K562 (cell line): ENCODE measurements at regions not wholly inside any gene's neighbourhood (a gene's known extent, or its start where the extent isn't known, plus 50 kb on each side); places are given as distances from the start of the nearest gene placed in this dataset.

Experiments
- ATAC-seq: fragments of 200-7000 bp; cut with Tn5 transposase; 3 replicates; pipeline ENCODE4 v1.9.1; 2020; ENCODE audit warnings: moderate library complexity
- BruUV-seq: library from RNA; stranded (reverse); fragments of 400-500 nt; replicated peaks from 2 replicates; lab custom pipeline; 2021; lab: Mats Ljungman, UMichigan
- CTCF ChIA-PET: fragments of 300-600 bp; formaldehyde crosslinking; extraction: SDS; loops from one replicate; lab custom pipeline; 2021; ENCODE audit warnings: low intra/inter-chr PET ratio; lab: Yijun Ruan, JAX
- POLR2A ChIA-PET: fragments of 300-600, 350-650 bp; sonication (Branson Sonifier 250); formaldehyde crosslinking; extraction: SDS; loops from one replicate; lab custom pipeline; 2021; ENCODE audit warnings: antibody characterized with exemption, inconsistent platforms; lab: Yijun Ruan, JAX
- DNase-seq, 4 experiments: peaks; one replicate each; pipeline versions ENCODE4 v3.0.0 to v3.0.0-alpha.2; 2011 to 2018; ENCODE audit warnings: low spot score in 3 of 4, mixed read lengths in 3 of 4; ENCODE audit errors: extremely low read depth in 1 of 4
- FAIRE-seq: peaks from 2 replicates; lab custom pipeline; 2011; peaks lifted over from hg19 to GRCh38; lab: Jason Lieb, UNC
- H2AFZ ChIP-seq: 2 replicates; pipeline ENCODE4 v1.6.0; 2011; ENCODE audit warnings: low read depth, low read length, control low read depth, inconsistent platforms
- H3K27ac ChIP-seq: fragments of 200-600 bp; 3 replicates; pipeline ENCODE4 v1.8.0; 2011; ENCODE audit warnings: low read depth, mild to moderate bottlenecking, control low read depth, inconsistent platforms, low read length, moderate library complexity, mixed read lengths; ENCODE audit errors: extremely low read depth
- H3K27me3 ChIP-seq, 2 experiments: fragments of 300-600 bp in 1 of 2; 2 replicates in 1 of 2; 3 replicates in 1 of 2; pipeline versions ENCODE4 v1.6.0 to v1.8.0; 2011; ENCODE audit warnings: inconsistent platforms in 2 of 2, low read length in 2 of 2, mild to moderate bottlenecking in 1 of 2, mixed read lengths in 1 of 2, moderate library complexity in 1 of 2; ENCODE audit not compliant: control insufficient read depth in 2 of 2, insufficient read depth in 2 of 2
- H3K36me3 ChIP-seq: fragments of 300-600 bp; 3 replicates; pipeline ENCODE4 v1.8.0; 2011; ENCODE audit warnings: mild to moderate bottlenecking, low read length, inconsistent platforms; ENCODE audit not compliant: control insufficient read depth, insufficient read depth
- H3K4me1 ChIP-seq, 2 experiments: fragments of 200-600 bp in 1 of 2; replicated peaks in 1 of 2; 2 replicates in 1 of 2; 3 replicates in 1 of 2; pipeline versions ENCODE4 v1.5.1 to v1.8.0; 2011; ENCODE audit warnings: inconsistent platforms in 2 of 2, low read length in 2 of 2, mild to moderate bottlenecking in 1 of 2, mixed read lengths in 1 of 2, moderate library complexity in 1 of 2; ENCODE audit not compliant: control insufficient read depth in 2 of 2, insufficient read depth in 2 of 2
- H3K4me2 ChIP-seq: 2 replicates; pipeline ENCODE4 v1.6.1; 2011; ENCODE audit warnings: low read length, control low read depth, inconsistent platforms, mixed read lengths; ENCODE audit not compliant: insufficient read depth
- H3K4me3 ChIP-seq: fragments of 200-600 bp; sonication (generic), shearing (Covaris generic); 2 replicates; pipeline ENCODE4 v1.5.1; 2016; ENCODE audit warnings: control low read depth, inconsistent platforms
- H3K79me2 ChIP-seq: fragments of 200-600 bp; 3 replicates; pipeline ENCODE4 v1.8.0; 2011; ENCODE audit warnings: low read length, inconsistent platforms; ENCODE audit not compliant: control insufficient read depth, insufficient read depth
- H3K9ac ChIP-seq, 2 experiments: 2 replicates each; pipeline versions ENCODE4 v1.6.0 to v1.6.1; 2011; ENCODE audit warnings: low read depth in 2 of 2, low read length in 2 of 2, control low read depth in 1 of 2, inconsistent platforms in 1 of 2, mild to moderate bottlenecking in 1 of 2, mixed read lengths in 1 of 2; ENCODE audit not compliant: insufficient read depth in 1 of 2
- H3K9me1 ChIP-seq: one replicate; pipeline ENCODE4 v1.6.0; 2011; ENCODE audit warnings: inconsistent platforms, mild to moderate bottlenecking, low read length, moderate library complexity; ENCODE audit not compliant: control insufficient read depth, insufficient read depth
- H3K9me3 ChIP-seq: replicated peaks from 2 replicates; pipeline ENCODE4 v1.5.1; 2011; ENCODE audit warnings: low read depth, low read length, inconsistent platforms; ENCODE audit not compliant: control insufficient read depth, insufficient read depth
- H4K20me1 ChIP-seq: replicated peaks from 2 replicates; pipeline ENCODE4 v1.6.1; 2011; ENCODE audit warnings: low read length, inconsistent platforms, mixed read lengths; ENCODE audit not compliant: control insufficient read depth, insufficient read depth
- CAMTA2 ChIP-seq: fragments of 250-450 bp; sonication (Bioruptor Pico); conservative IDR thresholded peaks from 2 replicates; pipeline ENCODE4 v1.5.1; 2022
- CBX2 ChIP-seq: fragments of 200-600 bp; sonication (generic); IDR thresholded peaks from one replicate; pipeline ENCODE4 v1.6.1; 2012; ENCODE audit warnings: mild to moderate bottlenecking, low read length, inconsistent platforms; ENCODE audit not compliant: insufficient read depth, poor library complexity, severe bottlenecking
- E2F3 ChIP-seq: fragments of 250-450 bp; sonication (Bioruptor Pico); IDR thresholded peaks from 2 replicates; pipeline ENCODE4 v1.4.0; 2020; ENCODE audit warnings: mild to moderate bottlenecking
- ELK1 ChIP-seq: sonication (generic); formaldehyde crosslinking; IDR thresholded peaks from 2 replicates; pipeline ENCODE4 v1.8.1; 2022; ENCODE audit warnings: missing genetic modification reagents
- EZH2 ChIP-seq: IDR thresholded peaks from 2 replicates; pipeline ENCODE4 v1.6.1; 2012; ENCODE audit warnings: low read depth, mild to moderate bottlenecking, inconsistent platforms, low read length, borderline replicate concordance
- FOXA1 ChIP-seq: fragments of 450-650 bp; IDR thresholded peaks from 2 replicates; pipeline ENCODE4 v1.6.1; 2016; ENCODE audit warnings: mild to moderate bottlenecking, borderline replicate concordance
- FOXP4 ChIP-seq: sonication (generic); formaldehyde crosslinking; IDR thresholded peaks from 2 replicates; pipeline ENCODE4 v1.8.0; 2022; ENCODE audit warnings: mild to moderate bottlenecking, missing genetic modification reagents, borderline replicate concordance
- HDAC8 ChIP-seq: fragments of 450-650 bp; IDR thresholded peaks from 2 replicates; pipeline ENCODE4 v1.6.1; 2016; ENCODE audit warnings: mild to moderate bottlenecking, missing genetic modification characterization, moderate library complexity, missing compliant biosample characterization
- KAT2B ChIP-seq: IDR thresholded peaks from one replicate; pipeline ENCODE4 v1.6.1; 2012; ENCODE audit warnings: low read depth, mild to moderate bottlenecking, control low read depth, inconsistent platforms, low read length, moderate library complexity
- KLF13 ChIP-seq: fragments of 450-650 bp; IDR thresholded peaks from 2 replicates; pipeline ENCODE4 v1.6.1; 2016; ENCODE audit warnings: missing genetic modification characterization, low read depth, mild to moderate bottlenecking, missing compliant biosample characterization, moderate library complexity, borderline replicate concordance
- TAF15 ChIP-seq: fragments of 200-400 bp; formaldehyde crosslinking; IDR thresholded peaks from 2 replicates; pipeline ENCODE4 v1.6.1; 2017; ENCODE audit warnings: mild to moderate bottlenecking, low read depth, low read length, moderate library complexity
- ZFP36 ChIP-seq: fragments of 150-350 bp; IDR thresholded peaks from 2 replicates; pipeline ENCODE4 v1.6.1; 2018; ENCODE audit warnings: low read length, low read depth; ENCODE audit not compliant: partially characterized antibody
- ZNF518B ChIP-seq: fragments of 250-450 bp; sonication (Bioruptor Pico); IDR thresholded peaks from 2 replicates; pipeline ENCODE4 v1.5.0; 2021; ENCODE audit warnings: mild to moderate bottlenecking, moderate library complexity
- ZSCAN29 ChIP-seq: fragments of 450-650 bp; IDR thresholded peaks from 2 replicates; pipeline ENCODE4 v1.6.1; 2017
- WGBS: fragments of 100-300 bp; shearing (Covaris generic); methylation state at CpG from one replicate; pipeline ENCODE4 v1.1.6; 2016; ENCODE audit warnings: low coverage, mixed read lengths; ENCODE audit not compliant: insufficient coverage; ENCODE audit errors: missing lambda C conversion rate; 5-methylcytosine and 5-hydroxymethylcytosine counted together
- in situ Hi-C: fragments of 300-500 bp; cut with MboI; formaldehyde crosslinking; loops from 4 replicates; pipeline ENCODE4 v1.15.0; 2018; ENCODE audit warnings: inconsistent platforms, mixed read lengths
- intact Hi-C: fragments of 100-400 bp; cut with micrococcal nuclease; formaldehyde crosslinking; loops from 2 replicates; pipeline ENCODE4 v1.14.2; 2022

GRCh38 chr3:124293584-124293983, 301.7 kb upstream of the ROPN1 start:
- H3K27me3 ChIP-seq, result no peaks in the 10 kb centered on the region; a peak in 1 of 5 replicates
- H3K4me3 ChIP-seq, result no peak overlapping the region
- TF ChIP-seq FOXP4 (CRISPR knock-in tag) (no peak), CAMTA2 (CRISPR knock-in tag) (no peak), KLF13 (tag) (no peak), CBX2 (no peak), ELK1 (CRISPR knock-in tag) (no peak), ZFP36 (no peak), HDAC8 (no peak), FOXA1 (no peak), EZH2 (no peak), ZSCAN29 (no peak), KAT2B (no peak), E2F3 (CRISPR knock-in tag) (no peak), TAF15 (no peak), ZNF518B (CRISPR knock-in tag) (no peak)
- ChIA-PET POLR2A (no interaction called here), CTCF (no interaction called here)
- 0% methylated on average over 2 of the region's 2 CpGs for WGBS
- H3K36me3 ChIP-seq, result no peaks in the 10 kb centered on the region
- ATAC-seq (no peak), DNase-seq (no peak), FAIRE-seq (no peak)
- H3K79me2 ChIP-seq, result no peaks in the 10 kb centered on the region
- no peak overlapping the region for H3K27ac ChIP-seq
- intact Hi-C loops (no loop called here), in situ Hi-C loops (no loop called here)
- H3K9me3 ChIP-seq, result no peaks in the 10 kb centered on the region
- no peak overlapping the region for H3K4me2 ChIP-seq
- no peak overlapping the region for H2AFZ ChIP-seq
- H3K9ac ChIP-seq, result no peak overlapping the region
- H3K9me1 ChIP-seq, result no peaks in the 10 kb centered on the region
- H4K20me1 ChIP-seq, result no peaks in the 10 kb centered on the region
- H3K4me1 ChIP-seq, result no peaks in the 10 kb centered on the region
- BruUV-seq, result no TSS peak
